NCI-H345 treated with DMSO at 0.1 percent for 48 hours (cell line): ENCODE measurements at regions not wholly inside any gene's neighbourhood (a gene's known extent, or its start where the extent isn't known, plus 50 kb on each side); places are given as distances from the start of the nearest gene placed in this dataset.

ENCODE experiments used
- DNase-seq: peaks from one replicate; lab custom pipeline; 2025; ENCODE audit not compliant: unreplicated experiment; lab: John Stamatoyannopoulos, UW

DNA sequence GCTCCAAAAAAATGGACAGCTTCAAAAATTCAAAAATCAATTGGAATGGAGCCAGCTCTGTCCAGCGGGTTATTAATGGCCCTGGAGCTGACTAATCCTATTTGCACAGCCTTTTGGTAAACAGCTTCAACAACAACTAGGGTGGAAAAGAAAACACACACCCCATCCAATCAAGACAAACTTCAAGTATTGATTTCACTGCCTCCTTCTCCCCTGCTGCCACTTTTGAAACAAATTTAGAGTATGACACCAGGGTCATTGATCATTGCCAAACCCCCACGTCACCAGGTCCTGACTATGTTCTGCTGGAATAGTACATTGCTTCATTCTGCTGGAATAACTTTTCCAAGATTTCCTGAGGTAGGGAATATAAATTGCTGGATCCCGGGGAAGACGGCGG, 56.8 kb upstream of the GTF3A start:
- no peak for DNase-seq

GRCh38 chr13:27370305-27370872, 54.0 kb upstream of the GTF3A start:
- DNase-seq = no peak

DNA sequence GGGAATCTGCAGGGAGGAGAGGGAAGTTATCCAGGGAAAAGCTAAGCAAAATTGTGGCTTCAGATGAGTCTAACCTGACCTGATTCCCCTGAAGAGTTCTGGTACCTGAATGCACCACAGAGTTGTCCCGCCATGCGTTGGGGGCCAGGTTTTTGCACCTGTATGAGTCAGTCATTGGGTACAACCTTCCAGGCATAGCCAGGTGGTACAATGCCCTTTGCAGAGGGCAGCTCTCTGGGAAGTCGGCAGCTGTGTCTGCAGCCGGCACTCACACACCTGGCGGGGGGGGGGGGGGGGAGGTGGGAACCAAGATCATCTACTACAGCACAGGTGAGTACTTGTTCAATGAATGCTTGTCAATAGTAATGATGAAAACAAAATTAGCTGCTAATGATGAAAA, 52.5 kb upstream of the GTF3A start:
- peak; percentile 54 for DNase-seq

- DNase-seq = peak; percentile 48
Observed at GRCh38 chr13:27372896-27373295, 51.5 kb upstream of the GTF3A start.

DNA sequence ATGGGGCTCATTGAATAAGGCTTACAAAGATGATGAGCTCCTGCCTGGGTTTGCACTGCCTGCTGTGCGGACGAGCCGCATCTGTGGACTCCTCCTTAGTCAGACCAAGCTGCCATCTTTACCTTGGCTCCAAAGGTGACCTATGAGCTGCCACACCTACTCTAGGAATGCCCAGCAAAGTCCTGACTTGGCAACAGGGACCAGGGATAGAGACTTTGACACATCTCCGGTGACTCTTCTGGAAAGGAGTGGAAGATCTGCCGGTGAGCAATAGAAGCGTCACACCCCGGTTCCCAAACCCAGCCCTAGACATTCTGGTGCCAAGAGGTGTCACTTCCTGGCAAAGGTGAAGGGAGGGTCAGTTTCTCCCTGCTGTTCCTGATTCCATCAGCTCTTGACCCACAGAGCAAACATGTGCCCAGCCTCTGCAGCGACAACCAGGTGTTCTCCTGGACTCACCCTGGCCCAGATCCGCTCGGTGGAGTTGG, 50.2 kb upstream of the GTF3A start:
- DNase-seq = no peak
